ENCODE measurements at regions not wholly inside any gene's neighbourhood (a gene's known extent, or its start where the extent isn't known, plus 50 kb on each side); places are given as distances from the start of the nearest gene placed in this dataset.

GRCh38 chr1:98333406-98333805 lies 328.1 kb upstream of the SNX7 start:
- H3K27me3 ChIP-seq, result no peaks in the 10 kb centered on the region
- no peaks in the 10 kb centered on the region for H3K9me3 ChIP-seq
- no peak overlapping the region for H3K4me3 ChIP-seq
- no peaks in the 10 kb centered on the region for H3K4me1 ChIP-seq
- no peaks in the 10 kb centered on the region for H3K36me3 ChIP-seq
- intact Hi-C loops (cut with DNase I), result no loop called here
- no peak for DNase-seq
- TF ChIP-seq CTCF (IDR thresholded peaks at IDR 0.05), result no peak
- H3K27ac ChIP-seq, result no peak overlapping the region
- ATAC-seq, result no peak

DNA sequence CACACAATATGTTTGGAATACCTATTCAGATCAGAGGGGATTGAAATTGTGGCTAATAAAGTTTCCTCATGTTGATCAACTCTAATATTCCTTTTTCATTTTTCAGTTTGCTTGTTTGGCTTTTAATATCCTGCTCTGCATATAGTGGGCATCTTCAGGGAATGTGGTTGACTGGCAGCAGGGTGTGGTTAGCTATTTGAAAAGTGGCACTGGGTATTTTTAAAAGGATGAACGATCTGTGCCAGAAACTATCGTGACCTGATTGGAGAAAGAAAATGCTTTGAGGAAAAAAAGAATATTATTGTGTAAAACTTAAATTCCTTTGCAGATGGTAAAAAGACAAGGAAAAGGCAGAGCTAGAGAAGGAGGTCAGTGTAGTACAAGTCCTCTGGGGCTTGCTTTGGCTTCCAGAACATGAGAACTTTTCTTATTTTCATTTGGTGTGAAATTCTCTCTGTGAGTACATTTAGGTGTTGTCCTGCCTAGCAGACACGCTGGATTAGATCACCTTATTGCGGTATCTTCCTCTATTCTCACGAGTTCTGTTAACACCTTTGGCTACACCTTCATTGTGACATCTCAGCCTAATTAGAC lies 329.7 kb upstream of the SNX7 start:
- intact Hi-C loops (cut with DNase I), result no loop called here

GRCh38 chr1:98331243-98331642 lies 330.3 kb upstream of the SNX7 start:
- Histone ChIP-seq H3K27ac (no peak overlapping the region), H3K27me3 (no peaks in the 10 kb centered on the region), H3K36me3 (no peaks in the 10 kb centered on the region), H3K4me3 (no peak overlapping the region), H3K9me3 (no peaks in the 10 kb centered on the region), H3K4me1 (peaks cover 14% of the 10 kb centered on the region)
- DNase-seq (no peak), ATAC-seq (no peak)
- intact Hi-C loops (cut with DNase I), result no loop called here
- no peak for TF ChIP-seq CTCF (IDR thresholded peaks at IDR 0.05)

More for the DNA sequence above, 329.7 kb upstream of the SNX7 start:
- Histone ChIP-seq H3K4me3 (no peak overlapping the region), H3K9me3 (no peaks in the 10 kb centered on the region), H3K27me3 (no peaks in the 10 kb centered on the region), H3K4me1 (peaks cover 8% of the 10 kb centered on the region), H3K27ac (no peak overlapping the region), H3K36me3 (no peaks in the 10 kb centered on the region)
- ATAC-seq (no peak), DNase-seq (no peak)
- TF ChIP-seq CTCF (IDR thresholded peaks at IDR 0.05), result no peak

GRCh38 chr1:98330224-98330623 lies 331.3 kb upstream of the SNX7 start:
- no peak for ATAC-seq
- Histone ChIP-seq H3K36me3 (no peaks in the 10 kb centered on the region), H3K27me3 (no peaks in the 10 kb centered on the region), H3K4me1 (peaks cover 16% of the 10 kb centered on the region), H3K4me3 (no peak overlapping the region), H3K27ac (no peak overlapping the region), H3K9me3 (no peaks in the 10 kb centered on the region)
- no peak for DNase-seq
- no peak for TF ChIP-seq CTCF (IDR thresholded peaks at IDR 0.05)
- intact Hi-C loops (cut with DNase I), result no loop called here

DNA sequence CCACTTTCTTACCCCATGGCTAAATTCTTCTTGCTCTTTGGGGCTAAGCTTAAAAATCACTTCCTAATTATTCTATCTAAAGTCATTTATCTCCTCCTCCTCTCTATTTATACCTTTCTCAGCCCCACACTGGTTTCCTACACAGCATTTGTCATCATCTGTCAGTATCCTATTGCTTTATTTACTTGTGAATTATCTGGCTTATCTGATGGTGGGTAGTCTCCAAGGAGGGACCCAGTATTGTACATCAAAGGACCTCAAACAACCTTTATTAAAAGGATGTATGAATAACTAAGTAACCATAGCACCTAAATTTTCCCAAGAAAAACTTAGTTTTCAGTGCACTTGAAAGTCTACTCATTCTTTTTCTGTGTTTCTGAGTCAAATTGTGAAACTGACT lies 332.7 kb upstream of the SNX7 start:
- DNase-seq (no peak), ATAC-seq (no peak)
- H3K9me3 ChIP-seq, result no peaks in the 10 kb centered on the region
- H3K27me3 ChIP-seq, result no peaks in the 10 kb centered on the region
- H3K27ac ChIP-seq, result no peak overlapping the region
- intact Hi-C loops (cut with DNase I), result no loop called here
- no peak overlapping the region for H3K4me3 ChIP-seq
- no peaks in the 10 kb centered on the region for H3K36me3 ChIP-seq
- peaks cover 28% of the 10 kb centered on the region for H3K4me1 ChIP-seq
- no peak for TF ChIP-seq CTCF (IDR thresholded peaks at IDR 0.05)
